Activated CD4-positive, alpha-beta T cell treated with anti-CD3 and anti-CD28 coated beads, Interleukin-2, Interleukin-6, amounts not matched to agents 100 ng/mL and 50 ng/mL, durations not matched to agents 16 hours and 8 hours (primary cell): ENCODE measurements at regions not wholly inside any gene's neighbourhood (a gene's known extent, or its start where the extent isn't known, plus 50 kb on each side); places are given as distances from the start of the nearest gene placed in this dataset.
"Not testable (repeated sequence)": the region's sequence is repeated elsewhere in the genome, so short reads cannot be mapped to it uniquely, and the experiment has no call there.

ENCODE experiments used
- DNase-seq: peaks from one replicate; pipeline ENCODE4 v3.0.0-alpha.2; 2020

- DNase-seq, result no peak
Measured at GRCh38 chr2:12486205-12487118, 230.3 kb upstream of the TRIB2 start.

GRCh38 chr2:12487253-12488004 is 229.3 kb upstream of the TRIB2 start:
- no peak for DNase-seq

- DNase-seq, result peak; percentile 54
Measured at GRCh38 chr2:12488352-12489318, 228.1 kb upstream of the TRIB2 start.

GRCh38 chr2:12490641-12491040 is 226.1 kb upstream of the TRIB2 start:
- DNase-seq, result no peak

- not testable (repeated sequence) for DNase-seq
Measured at GRCh38 chr2:12492360-12492759, 224.4 kb upstream of the TRIB2 start.

GRCh38 chr2:12493031-12493513 is 223.7 kb upstream of the TRIB2 start:
- DNase-seq, result peak; percentile 78

GRCh38 chr2:12495247-12495868 is 221.4 kb upstream of the TRIB2 start:
- DNase-seq, result peak; percentile 46

GRCh38 chr2:12498286-12498685 is 218.4 kb upstream of the TRIB2 start:
- DNase-seq, result no peak

- no peak for DNase-seq
Measured at GRCh38 chr2:12498704-12499103, 218.0 kb upstream of the TRIB2 start.

GRCh38 chr2:12500899-12501298 is 215.8 kb upstream of the TRIB2 start:
- no peak for DNase-seq

GRCh38 chr2:12501469-12502158 is 215.1 kb upstream of the TRIB2 start:
- peak; percentile 92 for DNase-seq

- peak; percentile 64 for DNase-seq
Measured at GRCh38 chr2:12502759-12503158, 214.0 kb upstream of the TRIB2 start.

GRCh38 chr2:12504443-12504842 is 212.3 kb upstream of the TRIB2 start:
- DNase-seq, result peak; percentile 84

- no peak for DNase-seq
Measured at GRCh38 chr2:12506846-12507245, 209.9 kb upstream of the TRIB2 start.

GRCh38 chr2:12507295-12507694 is 209.4 kb upstream of the TRIB2 start:
- DNase-seq, result peak; percentile 88

- no peak for DNase-seq
Measured at GRCh38 chr2:12510070-12510469, 206.7 kb upstream of the TRIB2 start.

GRCh38 chr2:12513339-12513738 is 203.4 kb upstream of the TRIB2 start:
- no peak for DNase-seq

- no peak for DNase-seq
Measured at GRCh38 chr2:12514168-12514567, 202.6 kb upstream of the TRIB2 start.

- DNase-seq, result peak; percentile 64
Measured at GRCh38 chr2:12514631-12515437, 201.9 kb upstream of the TRIB2 start.

- DNase-seq, result no peak
Measured at GRCh38 chr2:12515871-12516270, 200.9 kb upstream of the TRIB2 start.
